Activated CD4-positive, alpha-beta T cell treated with anti-CD3 and anti-CD28 coated beads for 36 hours (primary cell): ENCODE measurements at regions not wholly inside any gene's neighbourhood (a gene's known extent, or its start where the extent isn't known, plus 50 kb on each side); places are given as distances from the start of the nearest gene placed in this dataset.

Experiments used
- ATAC-seq: fragments of 200-7000 bp; cut with Tn5 transposase; one replicate; pipeline ENCODE4 v1.10.0; 2021; ENCODE audit warnings: mild to moderate bottlenecking, moderate library complexity
- CTCF ChIA-PET: fragments of 350-600 bp; sonication (Branson Sonifier 250); formaldehyde crosslinking; loops from one replicate; lab custom pipeline; 2021; ENCODE audit warnings: antibody characterized with exemption; lab: Charles Lee
- POLR2A ChIA-PET: fragments of 350-600 bp; sonication (Branson Sonifier 250); formaldehyde crosslinking; loops from one replicate; lab custom pipeline; 2021; ENCODE audit warnings: antibody characterized with exemption, inconsistent platforms; lab: Charles Lee
- DNase-seq: peaks from one replicate; pipeline ENCODE4 v3.0.0-alpha.2; 2020
- H3K27ac Mint-ChIP-seq: one replicate; pipeline ENCODE4 v1.8.0; 2021; ENCODE audit warnings: mixed read lengths
- H3K27me3 Mint-ChIP-seq: one replicate; pipeline ENCODE4 v1.8.0; 2021; ENCODE audit warnings: mixed read lengths
- H3K36me3 Mint-ChIP-seq: one replicate; pipeline ENCODE4 v1.8.0; 2021; ENCODE audit warnings: low read depth, mixed read lengths
- H3K4me1 Mint-ChIP-seq: one replicate; pipeline ENCODE4 v1.8.0; 2021; ENCODE audit warnings: mixed read lengths
- H3K4me3 Mint-ChIP-seq: one replicate; pipeline ENCODE4 v1.8.0; 2021; ENCODE audit warnings: mild to moderate bottlenecking, moderate library complexity, mixed read lengths
- H3K9me3 Mint-ChIP-seq: one replicate; pipeline ENCODE4 v1.8.0; 2021; ENCODE audit warnings: low read depth, mixed read lengths
- intact Hi-C, 2 experiments: fragments of 100-400 bp; cut with DNase I in 1 of 2; cut with micrococcal nuclease in 1 of 2; formaldehyde crosslinking; loops; one replicate each; pipeline versions ENCODE4 v1.14.2 to v1.15.1; 2022 to 2024; cut with DNase I, micrococcal nuclease

- Mint-ChIP-seq H3K36me3 (no peaks in the 10 kb centered on the region), H3K27me3 (no peaks in the 10 kb centered on the region), H3K27ac (peak overlapping the region; percentile 95), H3K4me1 (peaks cover 82% of the 10 kb centered on the region), H3K9me3 (no peaks in the 10 kb centered on the region), H3K4me3 (peak overlapping the region; percentile 69)
- ATAC-seq (peak; percentile 8), DNase-seq (peak; percentile 69)
- ChIA-PET CTCF (interaction anchor here (1.0 to 6.3 kb wide), 2 partner anchors 9 to 10 kb away, joined by 4 to 35 read pairs; no protein-coding TSS in a partner anchor), POLR2A (interaction anchor here (0.9 kb wide), 1 partner anchor 51 kb away, joined by 3 read pairs; no protein-coding TSS in a partner anchor)
- intact Hi-C loops = loop anchor here (1.0 to 5.0 kb wide), 4 partner anchors 51 to 409 kb away; partner anchors contain the start of gene DUSP5 (in 1 of the 2)
Observed at GRCh38 chr10:110363572-110364411, 59.1 kb upstream of the SMNDC1 start.

DNA sequence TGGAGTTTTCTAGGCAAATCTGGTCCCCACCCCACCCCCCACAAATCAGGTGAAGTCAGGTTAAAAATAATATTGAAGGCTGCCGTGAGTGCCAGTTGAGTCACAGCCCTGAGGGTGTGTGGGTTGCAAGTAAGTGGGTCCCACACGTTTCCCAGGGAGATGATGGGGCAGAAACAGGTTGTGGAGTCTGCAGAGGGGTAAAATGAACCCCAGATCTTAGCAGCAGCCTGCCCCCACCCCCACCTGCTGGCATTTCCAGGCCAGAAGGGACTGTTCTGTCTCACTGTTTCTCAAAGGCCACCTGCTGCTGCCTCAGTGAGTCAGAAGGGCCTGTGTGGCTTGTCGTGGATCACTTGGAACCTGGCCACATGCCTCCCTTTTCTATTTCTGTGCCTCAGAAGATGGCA, 59.8 kb upstream of the SMNDC1 start:
- H3K4me3 Mint-ChIP-seq = peak overlapping the region; percentile 69
- DNase-seq = peak; percentile 81
- no peaks in the 10 kb centered on the region for H3K27me3 Mint-ChIP-seq
- peak overlapping the region; percentile 95 for H3K27ac Mint-ChIP-seq
- intact Hi-C loops = loop anchor here (1.0 to 5.0 kb wide), 4 partner anchors 50 to 408 kb away; partner anchors contain the start of gene DUSP5 (in 1 of the 2)
- H3K4me1 Mint-ChIP-seq = peaks cover 82% of the 10 kb centered on the region
- H3K36me3 Mint-ChIP-seq = no peaks in the 10 kb centered on the region
- peak; percentile 66 for ATAC-seq
- ChIA-PET CTCF (interaction anchor here (1.2 to 6.3 kb wide), 2 partner anchors 10 to 134 kb away, joined by 3 to 35 read pairs; no protein-coding TSS in a partner anchor), POLR2A (interaction anchor here (2.1 kb wide), 1 partner anchor 10 kb away, joined by 8 read pairs; no protein-coding TSS in a partner anchor)
- H3K9me3 Mint-ChIP-seq = no peaks in the 10 kb centered on the region

GRCh38 chr10:110365356-110366143, 60.8 kb upstream of the SMNDC1 start:
- CTCF ChIA-PET = interaction anchor here (0.9 to 6.3 kb wide), 4 partner anchors 9 to 184 kb away, joined by 3 to 35 read pairs (median 4); no protein-coding TSS in a partner anchor
- Mint-ChIP-seq H3K36me3 (no peaks in the 10 kb centered on the region), H3K4me1 (peaks cover 80% of the 10 kb centered on the region), H3K9me3 (no peaks in the 10 kb centered on the region), H3K4me3 (peak overlapping the region; percentile 13), H3K27me3 (no peaks in the 10 kb centered on the region), H3K27ac (peak overlapping the region; percentile 95)
- ATAC-seq (peak; percentile 8), DNase-seq (peak; percentile 44)
- intact Hi-C loops = loop anchor here (2.0 kb wide), 2 partner anchors 49 to 131 kb away; partner anchors contain the start of gene DUSP5 (in 1 of the 2)
- POLR2A ChIA-PET = interaction anchor here (0.6 to 2.1 kb wide), 5 partner anchors 9 to 131 kb away, joined by 3 to 8 read pairs (median 4); no protein-coding TSS in a partner anchor

GRCh38 chr10:110366635-110367034, 61.9 kb upstream of the SMNDC1 start:
- Mint-ChIP-seq H3K4me1 (peaks cover 71% of the 10 kb centered on the region), H3K27me3 (no peaks in the 10 kb centered on the region), H3K4me3 (no peak overlapping the region), H3K9me3 (no peaks in the 10 kb centered on the region), H3K27ac (peak overlapping the region; percentile 95), H3K36me3 (no peaks in the 10 kb centered on the region)
- intact Hi-C loops = no loop called here
- ATAC-seq (no peak), DNase-seq (no peak)
- POLR2A ChIA-PET = interaction anchor here (1.2 to 2.1 kb wide), 3 partner anchors 12 to 129 kb away, joined by 3 to 8 read pairs (median 4); no protein-coding TSS in a partner anchor
- CTCF ChIA-PET = interaction anchor here (0.6 to 6.3 kb wide), 5 partner anchors 10 to 249 kb away, joined by 3 to 35 read pairs (median 4); no protein-coding TSS in a partner anchor

DNA sequence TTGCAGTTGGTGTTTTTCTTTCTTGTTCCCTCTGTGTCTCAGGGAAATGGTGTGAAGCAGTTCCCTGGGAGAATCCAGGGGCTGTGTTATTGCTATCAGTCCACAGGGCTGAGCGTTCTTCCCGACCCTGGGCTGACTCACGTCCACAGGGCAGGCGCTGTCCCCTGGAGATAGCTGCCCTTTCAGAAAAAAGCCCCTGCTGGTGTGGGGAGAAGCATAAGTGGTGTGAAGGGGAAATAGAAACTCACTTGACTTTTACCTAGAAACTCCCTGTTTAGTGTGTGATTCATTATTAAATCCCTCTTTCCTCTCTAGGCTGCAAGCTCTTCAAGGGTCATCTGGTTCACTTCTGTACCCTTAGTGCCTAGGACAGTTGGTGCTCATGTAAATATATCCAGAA, 63.3 kb upstream of the SMNDC1 start:
- no peaks in the 10 kb centered on the region for H3K27me3 Mint-ChIP-seq
- DNase-seq (peak; percentile 27), ATAC-seq (no peak)
- no peak overlapping the region for H3K27ac Mint-ChIP-seq
- H3K9me3 Mint-ChIP-seq = no peaks in the 10 kb centered on the region
- intact Hi-C loops = no loop called here
- peaks cover 70% of the 10 kb centered on the region for H3K4me1 Mint-ChIP-seq
- H3K4me3 Mint-ChIP-seq = no peak overlapping the region
- no peaks in the 10 kb centered on the region for H3K36me3 Mint-ChIP-seq
- ChIA-PET CTCF (interaction anchor here (0.6 to 6.3 kb wide), 4 partner anchors 9 to 44 kb away, joined by 3 to 35 read pairs (median 8); no protein-coding TSS in a partner anchor), POLR2A (interaction anchor here (0.6 to 0.9 kb wide), 3 partner anchors 13 to 162 kb away, joined by 3 to 5 read pairs (median 4); no protein-coding TSS in a partner anchor)

DNA sequence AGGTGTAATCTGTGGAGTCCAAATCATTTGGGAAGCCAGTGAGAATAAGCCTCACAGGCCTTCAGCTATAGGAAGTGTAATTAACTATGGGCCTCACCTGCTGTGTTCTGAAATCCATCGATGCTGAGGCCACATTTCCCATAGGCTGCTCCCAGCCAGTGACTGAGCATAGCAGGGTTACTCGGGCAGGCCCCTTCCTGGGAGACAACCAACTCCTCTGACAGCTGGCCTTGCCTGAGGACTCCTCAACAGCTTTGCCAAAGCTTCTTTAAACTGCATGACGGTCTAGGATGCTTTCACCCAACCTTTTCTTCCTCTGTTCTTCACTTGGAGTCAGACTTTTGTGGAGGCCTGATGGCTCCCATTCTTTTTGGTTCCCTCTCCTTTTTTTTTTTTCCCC, 63.8 kb upstream of the SMNDC1 start:
- H3K4me1 Mint-ChIP-seq = peaks cover 69% of the 10 kb centered on the region
- POLR2A ChIA-PET = interaction anchor here (0.5 to 0.6 kb wide), 2 partner anchors 13 to 19 kb away, joined by 3 to 5 read pairs; no protein-coding TSS in a partner anchor
- no peak overlapping the region for H3K4me3 Mint-ChIP-seq
- H3K27ac Mint-ChIP-seq = no peak overlapping the region
- CTCF ChIA-PET = interaction anchor here (0.6 to 6.3 kb wide), 4 partner anchors 11 to 44 kb away, joined by 3 to 35 read pairs (median 8); no protein-coding TSS in a partner anchor
- H3K27me3 Mint-ChIP-seq = no peaks in the 10 kb centered on the region
- DNase-seq (no peak), ATAC-seq (no peak)
- no peaks in the 10 kb centered on the region for H3K36me3 Mint-ChIP-seq
- H3K9me3 Mint-ChIP-seq = no peaks in the 10 kb centered on the region
- intact Hi-C loops = no loop called here

DNA sequence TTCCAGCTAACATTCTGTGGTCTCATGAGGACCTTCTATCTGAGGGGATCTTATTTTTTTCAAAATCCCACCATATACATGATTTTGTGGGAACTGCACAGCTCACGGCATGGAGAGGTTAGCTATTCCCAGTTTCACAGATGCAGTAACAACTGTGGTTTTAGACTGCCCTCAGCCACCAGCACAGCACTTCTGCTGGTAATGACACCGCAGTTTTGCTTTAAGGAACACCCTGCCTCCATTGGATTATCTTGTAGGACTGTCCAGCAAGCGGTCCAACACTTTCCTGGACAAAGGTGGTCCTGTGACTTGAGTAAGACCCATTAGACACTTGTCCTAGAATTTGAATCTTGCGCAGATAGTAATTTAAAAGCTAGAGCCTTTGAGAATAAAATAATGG, 65.3 kb upstream of the SMNDC1 start:
- no peak for ATAC-seq
- Mint-ChIP-seq H3K36me3 (no peaks in the 10 kb centered on the region), H3K9me3 (no peaks in the 10 kb centered on the region), H3K4me1 (peaks cover 57% of the 10 kb centered on the region), H3K4me3 (no peak overlapping the region), H3K27me3 (no peaks in the 10 kb centered on the region), H3K27ac (no peak overlapping the region)
- POLR2A ChIA-PET = no interaction called here
- intact Hi-C loops = no loop called here
- CTCF ChIA-PET = interaction anchor here (0.6 to 1.8 kb wide), 5 partner anchors 12 to 47 kb away, joined by 3 read pairs; no protein-coding TSS in a partner anchor
- DNase-seq = no peak

DNA sequence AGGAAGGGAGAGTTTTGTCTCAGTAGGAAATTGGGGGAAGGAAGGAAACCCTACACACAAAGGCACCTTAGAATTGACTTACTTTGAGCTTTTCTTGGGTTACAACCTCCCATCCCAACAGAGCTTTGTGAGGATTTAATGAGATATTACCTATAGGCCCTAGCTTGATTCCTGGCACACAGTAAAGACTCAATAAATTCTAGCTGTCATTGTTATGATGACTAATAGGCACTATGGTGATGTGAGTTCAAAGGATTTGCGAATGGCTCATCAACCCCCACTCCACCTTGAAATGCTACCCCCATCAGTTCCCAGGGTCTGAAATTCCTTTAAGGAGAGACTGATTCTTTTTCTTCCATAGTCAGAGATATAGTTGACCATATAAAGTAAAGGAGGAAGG, 67.9 kb upstream of the SMNDC1 start:
- Mint-ChIP-seq H3K4me3 (no peak overlapping the region), H3K27me3 (no peaks in the 10 kb centered on the region), H3K9me3 (no peaks in the 10 kb centered on the region), H3K36me3 (no peaks in the 10 kb centered on the region), H3K4me1 (peaks cover 30% of the 10 kb centered on the region), H3K27ac (peak overlapping the region; percentile 53)
- CTCF ChIA-PET = interaction anchor here (1.2 to 1.8 kb wide), 4 partner anchors 9 to 126 kb away, joined by 3 to 5 read pairs (median 4); no protein-coding TSS in a partner anchor
- DNase-seq = no peak
- peak; percentile 78 for ATAC-seq
- POLR2A ChIA-PET = interaction anchor here (1.0 kb wide), 1 partner anchor 17 kb away, joined by 3 read pairs; no protein-coding TSS in a partner anchor
- intact Hi-C loops = loop anchor here in 1 of 2 experiments (2.0 kb wide), 1 partner anchor 24 kb away; no protein-coding TSS in a partner anchor

DNA sequence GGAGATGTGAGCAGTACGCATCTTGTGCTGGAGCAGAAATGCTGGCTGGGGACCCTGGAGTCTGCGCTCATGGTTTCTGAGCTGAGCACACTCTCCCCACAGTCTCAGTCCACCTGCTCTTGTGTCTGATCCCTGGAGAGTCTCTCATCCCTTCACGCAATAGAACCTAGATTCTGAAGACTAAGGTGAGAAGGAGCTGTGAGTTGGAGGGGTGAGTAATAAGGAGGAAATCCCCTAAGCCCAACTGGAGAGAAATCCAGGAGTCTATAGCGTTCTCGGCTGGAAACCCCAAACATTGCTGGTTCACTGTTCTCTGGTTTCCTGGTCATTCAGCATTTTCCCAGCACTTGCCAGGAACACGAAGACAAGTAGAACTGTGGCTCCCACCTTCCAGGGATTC, 68.3 kb upstream of the SMNDC1 start:
- no peaks in the 10 kb centered on the region for H3K9me3 Mint-ChIP-seq
- H3K27ac Mint-ChIP-seq = peak overlapping the region; percentile 53
- no peaks in the 10 kb centered on the region for H3K27me3 Mint-ChIP-seq
- intact Hi-C loops = loop anchor here in 1 of 2 experiments (2.0 kb wide), 1 partner anchor 24 kb away; no protein-coding TSS in a partner anchor
- DNase-seq (no peak), ATAC-seq (peak; percentile 60)
- H3K4me3 Mint-ChIP-seq = no peak overlapping the region
- peaks cover 26% of the 10 kb centered on the region for H3K4me1 Mint-ChIP-seq
- ChIA-PET CTCF (interaction anchor here (0.6 to 1.8 kb wide), 5 partner anchors 9 to 126 kb away, joined by 3 to 5 read pairs (median 3); no protein-coding TSS in a partner anchor), POLR2A (no interaction called here)
- no peaks in the 10 kb centered on the region for H3K36me3 Mint-ChIP-seq
